SW 1271 (cell line): ENCODE measurements at regions not wholly inside any gene's neighbourhood (a gene's known extent, or its start where the extent isn't known, plus 50 kb on each side); places are given as distances from the start of the nearest gene placed in this dataset.
A peak's percentile ranks its signal among the peaks of the same experiment; 100 is the strongest.
"Not testable (repeated sequence)": the region's sequence is repeated elsewhere in the genome, so short reads cannot be mapped to it uniquely, and the experiment has no call there.

ENCODE experiments used
- DNase-seq, 2 experiments: peaks; one replicate each; lab custom pipeline; 2025; lab: John Stamatoyannopoulos, UW

DNA sequence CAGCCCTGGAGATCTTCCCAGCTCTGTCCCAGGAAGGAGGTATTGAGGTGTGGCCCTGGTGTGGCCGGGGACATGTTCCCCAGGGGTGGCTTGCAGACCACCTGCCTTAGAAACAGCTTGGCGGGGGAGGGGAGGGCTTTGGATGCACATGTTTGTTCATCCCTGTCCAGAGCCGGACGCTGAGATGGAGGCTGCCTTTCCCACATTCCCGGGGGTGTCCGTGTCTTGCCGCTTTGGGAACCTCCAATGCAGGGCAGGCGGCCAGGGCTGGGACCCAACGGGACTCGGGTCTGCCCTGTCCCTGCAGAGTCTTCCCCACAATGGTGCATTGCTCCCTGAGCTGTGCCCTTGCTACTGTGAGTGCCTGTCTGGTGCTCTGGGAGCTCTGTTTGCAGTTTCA lies 319.5 kb upstream of the SFSWAP start:
- no peak for DNase-seq

GRCh38 chr12:131394752-131395151 lies 316.1 kb upstream of the SFSWAP start:
- DNase-seq, result not testable (repeated sequence)

GRCh38 chr12:131395209-131395684 lies 315.6 kb upstream of the SFSWAP start:
- DNase-seq, result not testable (repeated sequence)

DNA sequence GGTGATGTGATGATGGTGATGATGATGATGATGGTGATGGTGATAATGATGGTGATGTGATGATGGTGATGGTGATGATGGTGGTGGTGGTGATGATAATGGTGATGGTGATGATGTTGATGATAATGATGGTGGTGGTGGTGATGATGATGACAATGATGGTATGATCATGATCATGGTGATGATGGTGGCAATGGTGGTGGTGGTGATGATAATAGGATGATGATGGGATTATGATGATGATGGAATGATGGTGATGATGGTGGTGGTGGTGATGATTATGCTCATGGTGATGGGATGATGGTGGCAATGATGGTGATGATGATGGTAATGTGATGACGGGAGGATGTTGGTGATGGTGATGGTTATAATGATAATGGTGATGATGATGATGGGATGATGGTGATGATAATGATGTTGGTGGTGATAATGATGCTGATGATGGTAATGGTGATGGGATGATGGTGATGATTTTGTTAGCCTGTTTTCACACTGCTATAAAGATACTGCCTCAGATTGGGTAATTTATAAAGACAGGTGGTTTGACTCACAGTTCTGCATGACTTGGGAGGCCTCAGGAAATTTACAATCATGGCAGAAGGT lies 314.8 kb upstream of the SFSWAP start:
- no peak for DNase-seq

DNA sequence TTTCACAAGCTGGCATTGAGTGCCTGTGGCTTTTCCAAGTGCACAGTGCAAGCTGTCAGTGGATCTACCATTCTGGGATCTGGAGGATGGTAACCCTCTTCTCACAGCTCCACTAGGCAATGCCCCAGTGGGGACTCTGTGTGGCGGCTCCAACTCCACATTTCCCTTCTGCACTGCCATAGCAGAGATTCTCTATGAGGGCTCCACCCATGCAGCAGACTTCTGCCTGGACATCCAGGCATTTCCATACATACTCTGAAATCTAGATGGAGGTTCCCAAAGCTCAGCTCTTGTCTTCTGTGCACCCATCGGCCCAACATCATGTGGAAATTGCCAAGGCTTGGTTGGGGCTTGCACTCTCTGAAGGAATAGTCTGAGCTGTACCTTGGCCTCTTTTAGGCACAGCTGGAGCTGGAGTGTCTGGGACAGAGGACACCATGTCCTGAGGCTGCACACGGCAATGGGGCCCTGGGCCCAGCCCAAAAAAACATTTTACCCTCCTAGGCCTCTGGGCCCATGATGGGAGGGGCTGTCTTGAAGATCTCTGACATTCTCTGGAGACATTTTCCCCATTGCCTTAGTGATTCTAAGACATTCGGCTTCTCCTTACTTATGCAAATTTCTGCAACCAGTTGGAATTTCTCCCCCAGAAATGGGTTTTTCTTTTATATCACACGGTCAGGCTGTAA lies 313.3 kb upstream of the SFSWAP start:
- DNase-seq, result no peak

GRCh38 chr12:131399000-131399399 lies 311.9 kb upstream of the SFSWAP start:
- DNase-seq, result no peak

DNA sequence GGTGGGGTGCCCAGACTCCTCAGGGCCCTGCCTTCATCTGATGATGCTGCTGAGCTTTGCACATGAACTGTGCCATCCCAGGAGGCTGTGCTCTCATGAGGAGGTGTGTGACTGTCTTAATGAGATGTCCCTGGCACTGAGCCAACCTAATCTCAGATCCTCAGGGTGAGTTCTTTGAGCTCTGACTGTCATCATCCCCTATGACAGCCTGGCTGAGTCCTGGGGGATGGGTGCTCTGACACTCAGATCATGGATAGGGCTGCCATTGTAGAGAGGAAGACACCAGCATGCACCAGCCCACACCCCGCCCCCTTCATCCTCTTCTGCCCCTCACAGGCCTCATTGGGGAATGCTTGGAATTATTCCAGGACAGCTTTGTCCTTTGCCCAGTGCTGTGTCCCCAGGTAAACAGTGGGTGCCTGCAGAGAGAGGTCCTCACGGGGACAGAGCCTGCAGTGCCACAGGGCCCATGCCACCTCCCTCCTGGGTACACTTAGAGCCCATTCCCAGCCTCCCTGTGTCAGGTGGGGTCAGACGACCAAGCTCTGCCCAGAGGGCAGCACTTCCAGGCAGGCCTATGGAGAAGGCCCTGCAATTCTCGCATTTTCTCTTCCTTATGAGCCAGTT lies 310.1 kb upstream of the SFSWAP start:
- DNase-seq, result not testable (repeated sequence)

DNA sequence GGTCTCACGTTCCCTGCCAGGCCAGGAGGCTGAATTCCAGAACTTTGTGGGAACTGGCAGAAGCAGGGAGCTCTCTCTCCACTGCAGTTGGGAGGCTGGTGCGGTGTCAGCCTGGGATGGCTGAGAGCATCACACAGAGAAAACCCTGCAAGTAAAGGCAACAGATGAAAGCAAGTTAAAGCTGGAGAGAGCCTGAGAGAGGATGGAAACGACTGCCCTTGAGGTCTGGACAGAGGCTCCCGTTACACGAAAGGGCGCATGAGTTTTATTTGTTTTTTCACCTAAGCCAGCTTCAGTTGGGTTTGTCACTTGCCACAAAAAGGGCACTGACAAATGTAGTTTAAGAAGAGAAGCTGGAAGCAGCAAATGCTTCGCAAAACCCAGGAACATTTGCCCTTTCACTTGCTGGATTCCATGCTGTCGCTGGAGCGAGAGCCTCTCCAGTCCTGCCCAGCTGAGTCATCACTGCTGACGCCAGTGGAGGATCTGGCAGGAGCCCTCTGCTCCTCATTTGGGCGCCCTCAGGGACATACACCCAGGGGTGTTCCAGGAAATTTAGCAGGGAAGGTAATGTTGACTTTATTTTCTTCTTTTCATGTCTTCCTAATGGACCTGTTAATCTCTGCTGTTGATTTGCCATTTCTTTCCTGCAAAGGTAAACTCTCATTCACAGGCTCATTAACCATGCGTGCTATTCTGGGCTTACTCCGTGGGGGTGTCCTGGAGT lies 308.8 kb upstream of the SFSWAP start:
- DNase-seq, result not testable (repeated sequence)

DNA sequence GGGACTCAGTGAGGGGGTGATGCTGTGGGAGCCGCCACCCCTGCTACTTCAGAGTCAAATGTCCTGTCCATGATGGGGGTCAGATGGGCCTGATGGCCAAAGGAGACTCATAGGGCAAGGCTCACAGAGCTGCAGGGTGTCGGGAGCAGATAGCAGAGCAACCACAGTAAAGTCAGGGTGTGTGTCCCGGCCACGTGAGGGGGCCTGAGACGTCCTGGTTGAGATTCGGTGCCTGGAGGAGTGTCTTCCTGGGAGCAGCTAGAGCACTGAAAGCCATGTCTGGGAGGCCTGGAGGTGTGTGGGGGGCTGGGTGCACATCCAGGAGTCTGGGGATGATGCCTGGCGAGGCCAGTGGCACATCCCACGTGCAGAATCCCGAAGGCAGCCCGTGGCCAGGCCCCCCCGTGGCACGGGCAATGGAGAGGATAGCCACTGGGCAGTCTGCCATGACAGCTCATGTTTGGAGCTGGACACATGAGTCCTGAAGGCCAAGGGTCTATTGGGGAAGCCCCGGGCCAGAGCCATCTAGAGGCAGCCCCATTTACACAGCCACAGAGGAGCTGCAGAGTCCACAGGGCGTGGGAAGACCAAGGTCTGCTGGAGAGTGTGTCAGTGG lies 308.0 kb upstream of the SFSWAP start:
- DNase-seq, result no peak

DNA sequence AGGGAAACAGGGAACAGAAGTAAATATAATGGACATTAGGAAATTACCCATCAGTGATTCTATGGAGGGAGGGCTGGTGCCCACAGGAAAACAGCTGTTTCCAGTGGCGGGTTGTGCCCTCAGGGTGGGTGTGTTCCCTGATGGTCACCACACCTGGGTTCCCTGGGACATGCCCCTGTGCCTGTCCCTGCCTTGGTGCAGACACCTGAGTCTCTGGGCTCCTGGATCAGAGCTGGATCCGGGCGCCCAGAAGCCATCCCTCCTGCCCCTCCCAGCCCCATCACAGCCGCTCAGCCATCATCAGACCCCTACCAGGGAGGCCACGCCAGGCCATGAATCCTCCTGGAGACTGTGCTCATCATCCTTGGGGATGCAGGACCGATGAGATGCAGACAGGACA lies 307.2 kb upstream of the SFSWAP start:
- DNase-seq, result no peak

GRCh38 chr12:131404705-131405104 lies 306.2 kb upstream of the SFSWAP start:
- no peak for DNase-seq

DNA sequence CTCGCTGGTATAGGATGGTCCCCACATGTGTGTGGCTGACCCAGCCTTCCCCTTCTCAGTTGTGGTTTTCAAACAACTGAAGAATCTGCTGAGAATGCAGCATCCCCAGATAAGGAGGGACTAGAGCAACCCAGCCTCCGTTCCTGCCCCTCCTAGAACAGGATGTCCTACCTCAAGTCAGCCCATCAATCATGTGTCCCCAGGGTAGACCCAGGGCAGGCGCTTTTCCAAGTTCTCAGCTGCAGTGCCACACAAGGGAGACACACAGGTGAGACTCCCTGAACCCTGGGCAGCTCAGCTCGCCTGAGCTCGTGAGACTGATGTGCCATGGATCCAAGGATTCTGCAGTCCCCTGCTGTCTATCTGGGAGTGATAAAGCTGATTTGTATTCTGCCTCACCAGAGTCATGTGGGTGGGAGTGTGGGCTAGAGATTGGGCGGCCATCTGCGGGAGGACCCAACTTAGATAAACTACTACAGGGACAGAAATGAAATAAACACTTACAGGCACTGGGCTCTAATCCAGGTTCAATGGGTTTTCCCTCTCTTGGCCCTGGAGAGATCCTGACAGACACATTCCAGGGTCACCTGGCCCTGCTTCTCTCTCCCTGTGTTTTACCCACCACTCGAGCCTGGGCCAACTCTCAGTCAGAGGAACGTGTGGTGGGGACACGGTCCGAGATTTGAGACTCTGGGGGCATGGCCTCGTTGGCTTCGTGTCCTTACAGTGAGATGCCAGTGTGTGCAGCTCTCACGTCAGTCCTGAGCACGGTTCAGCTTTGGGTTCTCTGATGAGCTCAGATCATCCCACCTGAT lies 303.5 kb upstream of the SFSWAP start:
- DNase-seq, result no peak

DNA sequence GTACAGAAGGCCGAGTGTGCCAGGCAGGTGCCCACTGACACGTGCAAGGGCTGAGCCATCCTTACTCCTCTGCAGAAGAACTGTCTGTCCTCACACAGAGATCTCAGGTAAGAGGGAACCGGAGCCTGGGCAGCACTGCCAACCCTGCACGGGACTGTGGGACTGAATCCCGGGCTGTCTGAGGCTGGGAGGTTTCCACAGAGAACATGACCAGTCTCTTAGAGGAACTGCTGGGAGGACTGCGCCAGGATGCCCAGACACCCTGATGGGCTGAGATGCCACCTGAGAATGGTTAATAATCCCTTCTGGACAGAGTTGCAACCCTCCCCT lies 302.9 kb upstream of the SFSWAP start:
- no peak for DNase-seq

DNA sequence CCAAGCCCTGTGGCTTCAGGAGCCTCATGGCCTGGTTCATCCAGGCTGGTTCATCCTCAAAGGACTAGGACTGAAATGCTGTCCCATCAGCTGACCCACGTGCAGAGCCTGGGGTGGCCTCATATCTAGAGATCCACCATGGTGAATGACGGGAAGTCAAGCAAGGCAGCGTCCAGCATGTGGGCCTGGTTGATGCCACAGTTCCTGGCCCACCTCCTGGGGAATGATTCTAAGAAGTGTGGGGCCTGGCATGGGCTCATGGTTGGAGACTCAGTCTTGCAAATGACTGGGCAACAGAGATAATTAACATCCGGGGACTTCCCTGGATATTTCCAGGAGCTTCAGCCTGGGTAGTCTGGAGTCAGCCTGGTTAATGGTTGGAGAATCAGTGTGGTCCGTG lies 302.4 kb upstream of the SFSWAP start:
- DNase-seq, result no peak

DNA sequence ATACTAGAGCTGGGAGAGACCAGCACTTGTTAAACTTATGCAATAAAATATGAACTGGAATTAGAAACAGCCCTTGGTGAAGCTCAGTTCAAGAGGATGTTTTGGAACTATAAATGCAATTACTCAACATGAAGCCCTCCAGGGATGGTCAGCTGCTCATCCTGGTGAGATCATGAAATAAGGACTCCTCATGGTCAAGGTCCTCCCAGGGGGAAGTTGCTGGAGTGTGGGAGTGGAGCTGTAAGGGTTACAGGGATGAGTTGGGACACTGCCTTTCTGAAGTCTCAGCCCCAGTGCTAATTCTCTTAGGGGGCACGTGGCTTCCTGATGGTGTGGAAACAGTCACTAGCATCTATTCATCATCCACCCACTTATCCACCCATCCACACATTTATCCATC lies 301.7 kb upstream of the SFSWAP start:
- DNase-seq, result no peak

GRCh38 chr12:131411827-131412226 lies 299.1 kb upstream of the SFSWAP start:
- not testable (repeated sequence) for DNase-seq

DNA sequence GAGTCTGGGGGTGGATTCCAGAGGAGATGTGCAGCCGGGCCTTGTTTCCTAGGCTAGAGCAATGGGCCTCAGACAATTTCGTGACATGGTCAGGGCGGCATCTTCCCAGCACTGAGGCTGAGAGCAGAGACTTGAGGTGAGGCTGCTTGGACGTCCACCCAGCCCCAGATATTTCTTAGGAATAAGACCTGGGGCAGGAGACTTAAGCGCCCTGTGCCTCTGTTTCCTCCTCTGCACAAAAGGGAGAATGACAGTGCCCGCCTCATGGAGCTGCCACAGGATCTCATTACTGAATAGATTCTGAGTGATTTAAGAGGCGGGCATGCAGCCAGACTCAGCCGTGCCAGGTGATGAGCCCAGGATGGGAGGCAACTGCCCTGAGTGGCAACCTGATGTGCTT lies 297.9 kb upstream of the SFSWAP start:
- DNase-seq, result no peak

GRCh38 chr12:131413471-131413870 lies 297.4 kb upstream of the SFSWAP start:
- no peak for DNase-seq

DNA sequence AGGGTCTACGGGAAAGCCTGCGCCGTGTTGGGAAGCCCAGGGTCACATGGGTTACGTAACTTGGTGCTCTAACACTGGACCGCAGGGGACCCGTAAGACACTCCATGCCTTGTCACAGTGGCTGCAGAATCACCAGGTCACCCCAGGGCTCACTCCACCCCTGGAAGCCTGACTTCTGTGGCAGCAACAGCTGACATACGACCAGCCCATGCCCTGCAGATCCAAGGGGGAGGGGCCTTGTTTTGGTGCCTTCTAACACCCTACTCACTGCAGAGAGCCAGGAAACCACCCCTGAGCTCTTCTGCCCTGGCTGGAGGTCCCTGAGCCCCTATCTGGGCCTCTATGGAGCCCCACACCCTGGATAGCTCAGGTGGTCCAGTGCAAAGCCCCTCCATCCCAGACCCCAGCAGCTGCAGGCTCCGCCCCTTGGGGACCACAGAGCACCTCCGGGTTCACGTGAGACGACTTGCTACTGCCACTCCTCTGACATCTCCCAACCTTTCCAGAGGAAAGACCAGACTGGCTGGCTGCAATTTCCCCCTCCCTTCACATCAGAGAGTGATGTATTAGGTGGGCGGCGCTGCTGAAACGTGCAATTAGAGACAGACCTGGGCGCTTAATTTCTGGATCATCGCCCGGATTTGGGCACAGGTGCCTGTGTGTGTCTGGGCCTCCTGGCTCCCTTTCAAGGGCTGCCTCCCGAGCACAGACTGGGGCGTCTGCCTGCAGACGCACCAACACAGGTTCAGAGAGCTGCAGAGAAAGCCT lies 296.6 kb upstream of the SFSWAP start:
- not testable (repeated sequence) for DNase-seq

GRCh38 chr12:131415781-131416180 lies 295.1 kb upstream of the SFSWAP start:
- peak in 1 of 2 experiments; percentile 15 for DNase-seq

- no peak for DNase-seq
Observed at GRCh38 chr12:131418121-131418520, 292.8 kb upstream of the SFSWAP start.
